Peyer's patch (tissue), 4 donors: ENCODE measurements at regions not wholly inside any gene's neighbourhood (a gene's known extent, or its start where the extent isn't known, plus 50 kb on each side); places are given as distances from the start of the nearest gene placed in this dataset.

Experiments
- CTCF ChIP-seq, 6 experiments: fragments of 450-650 bp in 4 of 6; fragments of 200-600 bp in 2 of 6; sonication (generic) in 1 of 6; IDR thresholded peaks; one replicate each; pipeline ENCODE4 v1.5.1; 2017 to 2019; ENCODE audit warnings: antibody characterized with exemption in 6 of 6, mild to moderate bottlenecking in 3 of 6, moderate library complexity in 1 of 6
- POLR2A ChIP-seq, 2 donors: fragments of 450-650 bp; IDR thresholded peaks; one replicate each; pipeline ENCODE4 v1.5.1; 2017; ENCODE audit warnings: antibody characterized with exemption in 2 of 2, mild to moderate bottlenecking in 2 of 2, moderate library complexity in 2 of 2

- TF ChIP-seq CTCF (IDR thresholded peaks at IDR 0.05) (no peak), POLR2A (IDR thresholded peaks at IDR 0.05) (no peak)
Measured at GRCh38 chr10:123409884-123410283, 255.7 kb downstream of the BUB3 start.
